A549 (cell line): ENCODE measurements at regions not wholly inside any gene's neighbourhood (a gene's known extent, or its start where the extent isn't known, plus 50 kb on each side); places are given as distances from the start of the nearest gene placed in this dataset.

Source experiments
- ATAC-seq, 2 experiments: fragments of 200-7000 bp in 1 of 2; fragments of >200 bp in 1 of 2; cut with Nextera tagmentation in 1 of 2; cut with Tn5 transposase in 1 of 2; 3 replicates each; pipeline versions ENCODE4 v1.8.0 to v1.9.1; 2018 to 2020; ENCODE audit warnings: mild to moderate bottlenecking in 1 of 2, moderate library complexity in 1 of 2
- CTCF ChIA-PET: fragments of 300-600 bp; sonication (Branson Sonifier 250); formaldehyde crosslinking; extraction: SDS; loops from one replicate; lab custom pipeline; 2021; ENCODE audit warnings: antibody characterized with exemption, inconsistent platforms; lab: Yijun Ruan, JAX
- POLR2A ChIA-PET: fragments of 350-600 bp; formaldehyde crosslinking; extraction: SDS; loops from one replicate; lab custom pipeline; 2021; ENCODE audit warnings: antibody characterized with exemption, inconsistent platforms; lab: Yijun Ruan, JAX
- DNase-seq, 2 experiments: peaks; one replicate each; pipeline versions ENCODE4 v3.0.0 to v3.0.0-alpha.2; 2011 to 2016; ENCODE audit warnings: low read depth in 1 of 2, low spot score in 1 of 2
- FAIRE-seq: peaks from 2 replicates; lab custom pipeline; 2011; peaks lifted over from hg19 to GRCh38; lab: Jason Lieb, UNC
- H3K27ac ChIP-seq, 2 experiments: fragments of >200 bp; sonication (Bioruptor Twin); formaldehyde crosslinking; 3 replicates each; pipeline ENCODE4 v1.5.1; 2016 to 2017
- H3K4me1 ChIP-seq: fragments of >200 bp; sonication (Bioruptor Twin); formaldehyde crosslinking; 3 replicates; pipeline ENCODE4 v1.6.1; 2016
- H3K4me2 ChIP-seq: fragments of >200 bp; sonication (Bioruptor Twin); formaldehyde crosslinking; 3 replicates; pipeline ENCODE4 v1.6.1; 2016
- H3K4me3 ChIP-seq: fragments of >200 bp; sonication (Bioruptor Twin); formaldehyde crosslinking; 3 replicates; pipeline ENCODE4 v1.5.1; 2016
- H3K9me3 ChIP-seq: fragments of >200 bp; sonication (Bioruptor Twin); formaldehyde crosslinking; 3 replicates; pipeline ENCODE4 v1.6.1; 2016
- CBX2 ChIP-seq: fragments of 200-600 bp; sonication (generic); IDR thresholded peaks from 2 replicates; pipeline ENCODE4 v1.6.1; 2016; ENCODE audit warnings: low read depth, mild to moderate bottlenecking, borderline replicate concordance
- CBX8 ChIP-seq: fragments of 200-600 bp; sonication (generic); IDR thresholded peaks from 2 replicates; pipeline ENCODE4 v1.6.1; 2016
- CHD2 ChIP-seq: fragments of 150-350 bp; IDR thresholded peaks from 2 replicates; pipeline ENCODE4 v1.6.1; 2014; ENCODE audit warnings: low read length; ENCODE audit not compliant: partially characterized antibody
- CHD4 ChIP-seq: fragments of 200-600 bp; sonication (generic); IDR thresholded peaks from 2 replicates; pipeline ENCODE4 v1.6.1; 2016; ENCODE audit warnings: antibody characterized with exemption, mild to moderate bottlenecking, borderline replicate concordance
- EHMT2 ChIP-seq: fragments of 200-600 bp; sonication (generic); IDR thresholded peaks from 2 replicates; pipeline ENCODE4 v1.6.1; 2016; ENCODE audit warnings: antibody characterized with exemption, low read depth, mild to moderate bottlenecking, moderate library complexity
- FOSB ChIP-seq: fragments of 250-450 bp; sonication (Bioruptor Pico); IDR thresholded peaks from 2 replicates; pipeline ENCODE4 v1.5.0; 2020; ENCODE audit warnings: mild to moderate bottlenecking, moderate library complexity
- FOXS1 ChIP-seq: fragments of 250-450 bp; sonication (Bioruptor Pico); IDR thresholded peaks from 2 replicates; pipeline ENCODE4 v1.5.0; 2020; ENCODE audit warnings: mild to moderate bottlenecking, moderate library complexity
- GATA3 ChIP-seq: IDR thresholded peaks from 2 replicates; pipeline ENCODE4 v1.6.1; 2012; ENCODE audit warnings: borderline replicate concordance
- HOXB5 ChIP-seq: fragments of 250-450 bp; sonication (Bioruptor Pico); IDR thresholded peaks from 2 replicates; pipeline ENCODE4 v1.5.0; 2020; ENCODE audit warnings: mild to moderate bottlenecking, moderate library complexity
- JUNB ChIP-seq: fragments of >200 bp; sonication (Bioruptor Twin); formaldehyde crosslinking; IDR thresholded peaks from 2 replicates; pipeline ENCODE4 v1.6.1; 2016
- KDM5A ChIP-seq: fragments of 200-600 bp; sonication (generic); IDR thresholded peaks from 2 replicates; pipeline ENCODE4 v1.6.1; 2016; ENCODE audit warnings: antibody characterized with exemption, mild to moderate bottlenecking
- MAZ ChIP-seq: fragments of 150-350 bp; IDR thresholded peaks from 2 replicates; pipeline ENCODE4 v1.6.1; 2014; ENCODE audit warnings: antibody characterized with exemption, low read depth, low read length, borderline replicate concordance
- MYC ChIP-seq: IDR thresholded peaks from 2 replicates; pipeline ENCODE4 v1.6.1; 2012; ENCODE audit warnings: mild to moderate bottlenecking, inconsistent platforms, low read length, improper control_type of control experiment, borderline replicate concordance
- NFE2L2 ChIP-seq: fragments of 150-350 bp; conservative IDR thresholded peaks from 2 replicates; pipeline ENCODE4 v1.6.1; 2014; ENCODE audit warnings: low read length
- PBX3 ChIP-seq: IDR thresholded peaks from 2 replicates; pipeline ENCODE4 v1.6.1; 2012
- POLR2A ChIP-seq: IDR thresholded peaks from 2 replicates; pipeline ENCODE4 v1.6.1; 2012; ENCODE audit warnings: mild to moderate bottlenecking, low read length
- RAD21 ChIP-seq, 2 experiments: fragments of >200 bp in 1 of 2; sonication (Bioruptor Twin) in 1 of 2; formaldehyde crosslinking in 1 of 2; IDR thresholded peaks in 1 of 2; conservative IDR thresholded peaks in 1 of 2; 2 replicates in 1 of 2; 3 replicates in 1 of 2; pipeline ENCODE4 v1.6.1; 2012 to 2018; ENCODE audit warnings: inconsistent platforms in 1 of 2
- RARB ChIP-seq: fragments of 250-450 bp; sonication (Bioruptor Pico); IDR thresholded peaks from 2 replicates; pipeline ENCODE4 v1.8.0; 2021; ENCODE audit warnings: mild to moderate bottlenecking, moderate library complexity
- REST ChIP-seq: fragments of 200-600 bp; sonication (generic); IDR thresholded peaks from 2 replicates; pipeline ENCODE4 v1.6.1; 2016; ENCODE audit warnings: antibody characterized with exemption, mild to moderate bottlenecking, moderate library complexity
- TFCP2L1 ChIP-seq: fragments of 250-450 bp; sonication (Bioruptor Pico); IDR thresholded peaks from 2 replicates; pipeline ENCODE4 v1.5.0; 2021; ENCODE audit warnings: mild to moderate bottlenecking
- TP53 ChIP-seq: fragments of 250-450 bp; sonication (Bioruptor Pico); IDR thresholded peaks from 2 replicates; pipeline ENCODE4 v1.5.0; 2021; ENCODE audit warnings: mild to moderate bottlenecking, moderate library complexity
- ZSCAN20 ChIP-seq: fragments of 250-450 bp; sonication (Bioruptor Pico); IDR thresholded peaks from 2 replicates; pipeline ENCODE4 v1.8.0; 2022; ENCODE audit warnings: mild to moderate bottlenecking, moderate library complexity
- WGBS: methylation state at CpG from one replicate; pipeline ENCODE4 v1.1.6; 2017; ENCODE audit errors: missing lambda C conversion rate; 5-methylcytosine and 5-hydroxymethylcytosine counted together
- TF ChIP-seq, protein P1 (sequence below): fragments of 450-650 bp; IDR thresholded peaks from 2 replicates; pipeline ENCODE4 v1.6.1; 2014; ENCODE audit warnings: antibody characterized with exemption
- TF ChIP-seq, protein P2 (sequence below): fragments of >200 bp; sonication (Bioruptor Twin); formaldehyde crosslinking; IDR thresholded peaks from 3 replicates; pipeline ENCODE4 v1.5.1; 2016
- TF ChIP-seq, protein P3 (sequence below): fragments of 250-450 bp; sonication (Bioruptor Pico); IDR thresholded peaks from 2 replicates; pipeline ENCODE4 v1.5.0; 2020; ENCODE audit warnings: low read depth, mild to moderate bottlenecking, moderate library complexity
- TF ChIP-seq, protein P4 (sequence below): fragments of 250-450 bp; sonication (Bioruptor Pico); IDR thresholded peaks from 2 replicates; pipeline ENCODE4 v1.5.0; 2021; ENCODE audit warnings: mild to moderate bottlenecking, moderate library complexity, borderline replicate concordance

DNA sequence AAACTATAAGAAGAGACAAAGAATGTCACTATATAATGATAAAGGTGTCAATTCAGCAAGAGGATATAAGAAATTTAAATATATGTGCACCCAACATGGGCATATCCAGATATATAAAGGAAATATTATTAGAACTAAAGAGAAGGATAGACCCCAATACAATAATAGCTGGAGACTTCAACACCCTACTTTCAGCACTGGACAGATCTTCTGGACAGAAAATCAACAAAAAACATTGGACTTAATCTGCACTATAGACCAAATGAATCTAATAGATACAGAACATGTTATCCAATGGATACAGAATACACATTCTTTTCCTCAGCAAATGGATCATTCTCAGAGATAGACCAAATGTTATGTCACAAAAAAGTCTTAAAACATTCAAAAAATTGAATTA lies 327.7 kb downstream of the PPP1R2C start:
- ChIA-PET CTCF (no interaction called here), POLR2A (no interaction called here)
- Histone ChIP-seq H3K27ac (no peak overlapping the region), H3K9me3 (no peaks in the 10 kb centered on the region), H3K4me2 (no peak overlapping the region), H3K4me3 (no peak overlapping the region), H3K4me1 (no peaks in the 10 kb centered on the region)
- ATAC-seq (no peak), FAIRE-seq (no peak), DNase-seq (no peak)
- TF ChIP-seq CBX8, result no peak
- TF ChIP-seq POLR2A, result no peak
- TF ChIP-seq REST, result peak; percentile 34; the same call in 1 of the 2 replicates
- TF ChIP-seq, protein P1, sequence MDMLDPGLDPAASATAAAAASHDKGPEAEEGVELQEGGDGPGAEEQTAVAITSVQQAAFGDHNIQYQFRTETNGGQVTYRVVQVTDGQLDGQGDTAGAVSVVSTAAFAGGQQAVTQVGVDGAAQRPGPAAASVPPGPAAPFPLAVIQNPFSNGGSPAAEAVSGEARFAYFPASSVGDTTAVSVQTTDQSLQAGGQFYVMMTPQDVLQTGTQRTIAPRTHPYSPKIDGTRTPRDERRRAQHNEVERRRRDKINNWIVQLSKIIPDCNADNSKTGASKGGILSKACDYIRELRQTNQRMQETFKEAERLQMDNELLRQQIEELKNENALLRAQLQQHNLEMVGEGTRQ, result no peak

- no peak for FAIRE-seq
- Histone ChIP-seq H3K4me1 (no peaks in the 10 kb centered on the region), H3K4me2 (no peak overlapping the region), H3K9me3 (no peaks in the 10 kb centered on the region), H3K4me3 (no peak overlapping the region), H3K27ac (no peak overlapping the region)
- no peak for ATAC-seq
- 0% methylated on average over 1 of the region's 1 CpG for WGBS
- ChIA-PET CTCF (no interaction called here), POLR2A (no interaction called here)
- no peak for TF ChIP-seq CHD4
- no peak for TF ChIP-seq CHD2
- no peak for TF ChIP-seq TFCP2L1
- no peak for TF ChIP-seq NFE2L2
- TF ChIP-seq GATA3, result no peak
- no peak for TF ChIP-seq TP53
- TF ChIP-seq RAD21 (conservative IDR thresholded peaks at IDR 0.05 in 1 of 2, IDR thresholded peaks at IDR 0.05 in 1 of 2), result no peak
- DNase-seq, result no peak
Measured at GRCh38 chrX:42443267-42443666, 334.7 kb downstream of the PPP1R2C start.

GRCh38 chrX:42442745-42443144 lies 335.2 kb downstream of the PPP1R2C start:
- DNase-seq (no peak), FAIRE-seq (no peak), ATAC-seq (no peak)
- Histone ChIP-seq H3K27ac (no peak overlapping the region), H3K4me3 (no peak overlapping the region), H3K4me1 (no peaks in the 10 kb centered on the region), H3K4me2 (no peak overlapping the region), H3K9me3 (no peaks in the 10 kb centered on the region)
- ChIA-PET POLR2A (no interaction called here), CTCF (no interaction called here)
- TF ChIP-seq PBX3, result no peak
- TF ChIP-seq, protein P2, sequence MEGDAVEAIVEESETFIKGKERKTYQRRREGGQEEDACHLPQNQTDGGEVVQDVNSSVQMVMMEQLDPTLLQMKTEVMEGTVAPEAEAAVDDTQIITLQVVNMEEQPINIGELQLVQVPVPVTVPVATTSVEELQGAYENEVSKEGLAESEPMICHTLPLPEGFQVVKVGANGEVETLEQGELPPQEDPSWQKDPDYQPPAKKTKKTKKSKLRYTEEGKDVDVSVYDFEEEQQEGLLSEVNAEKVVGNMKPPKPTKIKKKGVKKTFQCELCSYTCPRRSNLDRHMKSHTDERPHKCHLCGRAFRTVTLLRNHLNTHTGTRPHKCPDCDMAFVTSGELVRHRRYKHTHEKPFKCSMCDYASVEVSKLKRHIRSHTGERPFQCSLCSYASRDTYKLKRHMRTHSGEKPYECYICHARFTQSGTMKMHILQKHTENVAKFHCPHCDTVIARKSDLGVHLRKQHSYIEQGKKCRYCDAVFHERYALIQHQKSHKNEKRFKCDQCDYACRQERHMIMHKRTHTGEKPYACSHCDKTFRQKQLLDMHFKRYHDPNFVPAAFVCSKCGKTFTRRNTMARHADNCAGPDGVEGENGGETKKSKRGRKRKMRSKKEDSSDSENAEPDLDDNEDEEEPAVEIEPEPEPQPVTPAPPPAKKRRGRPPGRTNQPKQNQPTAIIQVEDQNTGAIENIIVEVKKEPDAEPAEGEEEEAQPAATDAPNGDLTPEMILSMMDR, result no peak
- TF ChIP-seq MYC, result no peak
- no peak for TF ChIP-seq RARB (CRISPR knock-in tag)
- TF ChIP-seq KDM5A, result no peak
- TF ChIP-seq GATA3, result no peak
- TF ChIP-seq EHMT2, result no peak
- no peak for TF ChIP-seq CBX2
- TF ChIP-seq ZSCAN20 (CRISPR knock-in tag), result no peak
- no peak for TF ChIP-seq MAZ
- TF ChIP-seq, protein P3, sequence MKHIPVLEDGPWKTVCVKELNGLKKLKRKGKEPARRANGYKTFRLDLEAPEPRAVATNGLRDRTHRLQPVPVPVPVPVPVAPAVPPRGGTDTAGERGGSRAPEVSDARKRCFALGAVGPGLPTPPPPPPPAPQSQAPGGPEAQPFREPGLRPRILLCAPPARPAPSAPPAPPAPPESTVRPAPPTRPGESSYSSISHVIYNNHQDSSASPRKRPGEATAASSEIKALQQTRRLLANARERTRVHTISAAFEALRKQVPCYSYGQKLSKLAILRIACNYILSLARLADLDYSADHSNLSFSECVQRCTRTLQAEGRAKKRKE (CRISPR knock-in tag), result no peak
- TF ChIP-seq JUNB, result no peak
- TF ChIP-seq, protein P4, sequence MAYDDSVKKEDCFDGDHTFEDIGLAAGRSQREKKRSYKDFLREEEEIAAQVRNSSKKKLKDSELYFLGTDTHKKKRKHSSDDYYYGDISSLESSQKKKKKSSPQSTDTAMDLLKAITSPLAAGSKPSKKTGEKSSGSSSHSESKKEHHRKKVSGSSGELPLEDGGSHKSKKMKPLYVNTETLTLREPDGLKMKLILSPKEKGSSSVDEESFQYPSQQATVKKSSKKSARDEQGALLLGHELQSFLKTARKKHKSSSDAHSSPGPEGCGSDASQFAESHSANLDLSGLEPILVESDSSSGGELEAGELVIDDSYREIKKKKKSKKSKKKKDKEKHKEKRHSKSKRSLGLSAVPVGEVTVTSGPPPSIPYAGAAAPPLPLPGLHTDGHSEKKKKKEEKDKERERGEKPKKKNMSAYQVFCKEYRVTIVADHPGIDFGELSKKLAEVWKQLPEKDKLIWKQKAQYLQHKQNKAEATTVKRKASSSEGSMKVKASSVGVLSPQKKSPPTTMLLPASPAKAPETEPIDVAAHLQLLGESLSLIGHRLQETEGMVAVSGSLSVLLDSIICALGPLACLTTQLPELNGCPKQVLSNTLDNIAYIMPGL (CRISPR knock-in tag), result no peak
- TF ChIP-seq HOXB5, result no peak
- no peak for TF ChIP-seq CHD4
- no peak for TF ChIP-seq NFE2L2
- no peak for TF ChIP-seq FOXS1 (CRISPR knock-in tag)
- TF ChIP-seq FOSB (CRISPR knock-in tag), result no peak
